ENCODE measurements at regions not wholly inside any gene's neighbourhood (a gene's known extent, or its start where the extent isn't known, plus 50 kb on each side); places are given as distances from the start of the nearest gene placed in this dataset.
"Not testable (repeated sequence)": the region's sequence is repeated elsewhere in the genome, so short reads cannot be mapped to it uniquely, and the experiment has no call there.

- DNase-seq: no peak
These were observed 200.8 kb downstream of the MAT2B start for GRCh38 chr5:163706053-163706771.

- DNase-seq: no peak
These were observed 206.6 kb downstream of the MAT2B start for GRCh38 chr5:163712011-163712410.

- no peak for DNase-seq
These were observed 212.9 kb downstream of the MAT2B start for GRCh38 chr5:163718272-163718671.

GRCh38 chr5:163724305-163724704, 218.9 kb downstream of the MAT2B start:
- DNase-seq: no peak

- no peak for DNase-seq
These were observed 221.6 kb downstream of the MAT2B start for GRCh38 chr5:163727028-163727427.

GRCh38 chr5:163730206-163730756, 224.9 kb downstream of the MAT2B start:
- DNase-seq: no peak

- DNase-seq: no peak
These were observed 225.8 kb downstream of the MAT2B start for GRCh38 chr5:163731256-163731655.

- no peak for DNase-seq
These were observed 229.7 kb downstream of the MAT2B start for GRCh38 chr5:163735069-163735468.

GRCh38 chr5:163747586-163747985, 242.2 kb downstream of the MAT2B start:
- no peak for DNase-seq

- no peak for DNase-seq
These were observed 243.5 kb downstream of the MAT2B start for GRCh38 chr5:163748934-163749333.

- not testable (repeated sequence) for DNase-seq
These were observed 245.0 kb downstream of the MAT2B start for GRCh38 chr5:163750415-163750814.

GRCh38 chr5:163755505-163755904, 250.1 kb downstream of the MAT2B start:
- DNase-seq: no peak

GRCh38 chr5:163756170-163756569, 250.8 kb downstream of the MAT2B start:
- DNase-seq: no peak

GRCh38 chr5:163757344-163757743, 251.9 kb downstream of the MAT2B start:
- no peak for DNase-seq

- DNase-seq: no peak
These were observed 252.9 kb downstream of the MAT2B start for GRCh38 chr5:163758283-163758711.

GRCh38 chr5:163759000-163759704, 253.7 kb downstream of the MAT2B start:
- no peak for DNase-seq

GRCh38 chr5:163760498-163760897, 255.1 kb downstream of the MAT2B start:
- no peak for DNase-seq

- DNase-seq: no peak
These were observed 261.7 kb downstream of the MAT2B start for GRCh38 chr5:163766936-163767670.

GRCh38 chr5:163770625-163771024, 265.2 kb downstream of the MAT2B start:
- DNase-seq: no peak

- no peak for DNase-seq
These were observed 266.8 kb downstream of the MAT2B start for GRCh38 chr5:163772241-163772640.

GRCh38 chr5:163772644-163773043, 267.2 kb downstream of the MAT2B start:
- DNase-seq: no peak

GRCh38 chr5:163773226-163773625, 267.8 kb downstream of the MAT2B start:
- DNase-seq: no peak

GRCh38 chr5:163789870-163790269, 284.5 kb downstream of the MAT2B start:
- DNase-seq: no peak

Data from activated CD8-positive, alpha-beta memory T cell treated with anti-CD3 and anti-CD28 coated beads, Interleukin-2, amount 50 U/mL, for 4 hours (primary cell).